ENCODE measurements at regions not wholly inside any gene's neighbourhood (a gene's known extent, or its start where the extent isn't known, plus 50 kb on each side); places are given as distances from the start of the nearest gene placed in this dataset.

GRCh38 chr12:125272383-125272933 lies 207.2 kb downstream of the AACS start:
- DNase-seq: no peak

DNA sequence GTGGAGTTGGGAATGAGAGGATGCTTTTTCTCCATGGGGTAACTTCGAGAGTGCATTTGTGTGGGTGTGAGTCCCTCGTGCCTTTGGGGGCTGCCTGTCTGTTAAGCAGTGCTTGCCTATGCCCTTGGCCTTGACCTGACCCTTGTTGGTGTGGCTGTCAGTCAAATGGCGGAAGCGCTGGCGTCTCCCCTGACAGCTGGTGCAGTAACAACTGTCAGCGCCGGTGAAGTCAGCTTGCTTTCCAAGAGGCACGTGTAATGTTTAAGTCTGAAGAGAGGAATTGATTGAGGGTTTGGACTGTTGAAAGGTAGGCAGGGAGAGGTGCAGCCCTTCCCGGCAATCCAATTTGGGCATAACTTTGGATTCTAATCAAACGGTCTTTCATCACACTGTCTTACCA lies 211.3 kb downstream of the AACS start:
- DNase-seq: no peak

- DNase-seq: no peak
These were observed 215.5 kb downstream of the AACS start for GRCh38 chr12:125280482-125281377.

- no peak for DNase-seq
These were observed 217.7 kb downstream of the AACS start for GRCh38 chr12:125282921-125283320.

DNA sequence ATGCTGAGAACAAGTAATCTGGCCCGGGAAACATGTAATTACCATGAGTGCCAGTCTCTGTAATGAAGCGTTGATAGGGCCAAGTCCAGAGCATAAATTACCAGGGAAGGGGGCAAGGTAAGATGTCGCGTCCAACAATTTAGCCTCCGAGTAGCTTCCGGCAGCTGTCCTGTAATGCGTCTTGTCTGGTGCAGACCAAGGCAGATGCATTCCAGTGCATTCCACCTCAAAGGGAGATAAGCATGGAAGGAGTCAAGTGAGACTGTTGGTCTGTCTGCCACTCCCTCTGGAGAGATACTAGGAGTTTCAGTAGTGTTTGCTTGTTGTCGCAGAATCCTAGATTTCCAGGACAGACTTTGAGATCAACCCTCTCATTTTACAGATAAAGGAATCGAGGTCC lies 218.3 kb downstream of the AACS start:
- no peak for DNase-seq

- DNase-seq: no peak
These were observed 218.9 kb downstream of the AACS start for GRCh38 chr12:125284087-125284486.

DNA sequence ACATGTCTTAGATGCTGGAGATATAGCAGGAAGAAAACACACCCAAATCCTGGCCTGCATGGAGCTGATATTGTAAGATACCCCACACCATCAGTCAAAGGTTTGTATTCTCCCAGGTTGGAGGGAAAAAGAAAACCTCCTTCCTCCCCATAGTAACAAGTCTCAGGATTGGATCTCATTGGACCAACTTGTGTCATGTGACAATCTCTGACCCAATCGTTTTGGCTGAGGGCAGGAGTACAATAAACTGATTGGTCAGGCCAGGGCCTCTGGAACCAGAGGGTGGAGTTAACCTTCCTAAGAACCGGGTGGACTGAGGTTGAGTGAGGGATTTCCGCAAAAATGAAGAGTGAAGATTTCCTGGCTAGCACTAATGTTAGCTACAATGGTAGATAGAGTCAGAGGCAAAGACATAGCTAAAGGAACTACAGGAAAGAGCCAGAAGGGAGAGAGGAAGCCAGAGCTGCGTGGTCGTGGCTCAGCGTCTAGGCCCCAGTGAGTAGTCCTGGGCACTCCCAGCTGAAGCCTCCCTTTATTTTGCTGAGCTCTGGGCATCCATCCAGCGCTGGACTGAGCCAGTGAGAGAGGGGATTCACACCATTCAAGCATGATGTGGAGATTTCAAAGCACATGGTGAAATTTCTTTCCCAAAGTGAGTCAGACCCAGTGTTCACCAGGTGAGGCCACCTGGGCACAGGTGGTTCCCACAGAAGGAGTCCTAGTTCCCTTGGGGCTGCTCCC lies 219.9 kb downstream of the AACS start:
- no peak for DNase-seq

- no peak for DNase-seq
These were observed 220.9 kb downstream of the AACS start for GRCh38 chr12:125286005-125286727.

- no peak for DNase-seq
These were observed 222.1 kb downstream of the AACS start for GRCh38 chr12:125287155-125287847.

DNA sequence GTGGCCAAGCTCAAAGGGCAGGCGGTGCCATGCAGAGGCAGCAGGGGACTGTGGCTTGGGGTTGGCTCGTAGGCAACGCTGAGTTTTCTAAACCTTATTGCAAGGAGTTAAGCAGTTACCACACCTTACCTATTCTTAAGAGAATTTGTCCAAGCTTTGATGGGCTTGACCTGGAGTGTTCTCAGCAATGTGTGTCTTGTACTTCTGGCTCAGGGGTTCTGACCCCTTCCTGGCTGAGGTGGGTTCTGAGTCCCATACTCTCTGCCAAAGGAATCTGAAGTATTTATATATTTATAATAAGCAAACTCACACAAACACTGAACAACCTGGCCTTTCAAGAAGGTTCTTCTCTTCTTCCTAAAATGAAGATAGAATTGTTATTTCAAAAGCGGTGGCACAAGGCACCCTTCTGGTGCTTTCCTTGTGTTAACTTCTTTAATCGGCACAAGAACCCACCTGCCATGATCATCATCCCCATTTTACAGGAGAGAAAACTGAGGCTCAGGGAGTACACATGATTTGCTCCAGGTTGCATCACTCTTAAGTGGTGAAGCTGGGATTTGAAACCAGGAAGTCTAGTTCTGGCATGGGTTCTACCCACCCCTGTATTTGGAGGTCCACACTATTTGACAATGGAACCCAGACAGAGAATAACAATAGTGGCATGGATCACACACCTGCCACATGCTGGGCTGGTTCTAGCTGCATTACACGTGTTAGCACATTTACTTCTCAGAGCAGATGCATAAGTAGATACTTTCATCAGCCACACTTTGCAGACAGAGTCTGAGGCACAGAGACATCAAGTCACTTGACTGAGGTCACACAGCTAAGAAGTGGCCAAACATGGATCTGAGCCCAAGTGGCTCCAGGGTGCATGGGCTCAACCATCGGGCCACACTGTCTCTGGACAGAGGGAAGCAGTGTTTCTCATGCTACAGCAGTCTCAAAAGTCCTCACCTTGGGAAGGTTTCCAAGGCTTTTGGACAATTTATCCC lies 224.0 kb downstream of the AACS start:
- no peak for DNase-seq

- no peak for DNase-seq
These were observed 224.7 kb downstream of the AACS start for GRCh38 chr12:125289970-125290369.

GRCh38 chr12:125292700-125293099 lies 227.5 kb downstream of the AACS start:
- no peak for DNase-seq

DNA sequence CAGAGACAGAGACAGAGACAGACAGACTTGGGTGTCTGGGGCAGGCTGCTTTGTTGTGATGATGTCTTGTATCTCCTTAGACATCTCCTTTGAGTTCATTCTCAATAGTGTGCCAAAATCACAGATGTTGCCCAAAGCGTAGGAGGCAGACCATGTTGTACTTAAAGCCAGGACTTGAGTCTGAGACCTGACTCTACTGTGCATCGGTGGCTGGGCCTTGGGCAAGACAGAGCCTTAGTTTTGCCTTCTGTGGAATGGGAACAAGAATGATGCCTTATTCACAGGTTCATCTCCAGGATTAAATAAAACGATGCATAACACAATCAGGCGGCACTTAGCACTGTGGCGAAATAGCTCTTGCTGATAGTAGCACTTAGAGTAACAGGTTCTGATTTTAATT lies 230.3 kb downstream of the AACS start:
- no peak for DNase-seq

DNA sequence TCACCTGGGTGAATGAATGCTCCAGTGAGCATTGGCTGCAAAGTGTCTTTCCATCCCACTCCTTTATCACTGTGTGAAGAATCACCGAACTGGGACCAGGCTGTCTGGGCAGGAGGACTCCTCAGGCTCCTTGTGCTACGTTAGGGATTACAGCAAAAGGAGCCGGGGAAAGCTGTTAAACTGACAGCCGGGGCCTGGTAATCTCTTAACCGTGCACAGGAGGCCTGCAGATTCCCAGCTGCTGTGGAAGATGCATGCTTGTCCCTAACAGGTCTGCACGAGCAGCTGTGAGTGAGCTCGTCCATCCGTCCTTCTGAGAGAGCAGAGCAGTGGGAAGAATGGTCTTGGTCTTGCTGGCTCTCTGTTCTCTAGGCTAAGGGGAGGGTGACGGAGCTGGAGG lies 231.5 kb downstream of the AACS start:
- DNase-seq: no peak

- DNase-seq: no peak
These were observed 234.6 kb downstream of the AACS start for GRCh38 chr12:125299840-125300239.

GRCh38 chr12:125300249-125300648 lies 235.0 kb downstream of the AACS start:
- no peak for DNase-seq

- no peak for DNase-seq
These were observed 238.1 kb downstream of the AACS start for GRCh38 chr12:125303337-125303736.

GRCh38 chr12:125304029-125304428 lies 238.8 kb downstream of the AACS start:
- no peak for DNase-seq

GRCh38 chr12:125305231-125305630 lies 240.0 kb downstream of the AACS start:
- DNase-seq: no peak

DNA sequence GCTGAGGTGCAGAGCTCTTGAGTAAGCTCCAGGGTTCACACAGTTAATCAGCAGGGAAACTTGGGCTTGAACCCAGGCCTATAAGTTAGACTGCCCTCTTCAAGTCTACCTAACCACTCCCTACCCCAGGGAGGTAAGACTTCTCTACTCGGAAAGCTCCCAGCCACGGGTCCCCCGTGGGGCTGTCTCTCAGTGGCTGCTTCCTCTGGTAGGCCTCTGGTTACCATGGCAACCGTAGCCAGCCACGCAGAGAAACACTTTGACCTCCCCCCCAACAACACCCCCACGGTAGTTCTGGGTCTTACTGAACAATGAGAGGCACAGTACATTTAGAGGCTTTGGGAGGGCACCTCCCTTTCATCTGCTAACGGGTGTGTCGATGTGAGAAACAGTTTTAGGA lies 245.2 kb downstream of the AACS start:
- DNase-seq: no peak

GRCh38 chr12:125311050-125311449 lies 245.8 kb downstream of the AACS start:
- no peak for DNase-seq
